ENCODE measurements at regions not wholly inside any gene's neighbourhood (a gene's known extent, or its start where the extent isn't known, plus 50 kb on each side); places are given as distances from the start of the nearest gene placed in this dataset.

DNA sequence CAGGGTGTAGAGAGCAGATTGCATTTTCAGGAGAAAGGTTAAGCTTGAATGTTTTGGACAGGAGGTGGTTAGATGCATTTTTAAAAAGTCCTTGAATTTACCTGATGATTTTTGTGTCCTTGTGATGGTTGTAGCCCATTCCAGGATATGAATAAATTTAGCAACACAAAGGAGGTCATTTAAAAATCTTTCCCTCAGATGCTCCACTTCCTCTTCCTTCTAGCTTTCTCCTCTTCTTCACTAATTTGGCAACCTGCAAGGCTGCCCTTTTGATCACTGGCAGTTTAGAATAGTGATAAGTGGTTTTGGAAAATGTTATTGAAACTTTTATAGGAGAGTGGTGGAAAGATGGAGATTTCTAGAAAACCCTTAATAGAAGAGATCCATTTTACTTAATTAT is 124.0 kb downstream of the LMO4 start:
- H3K4me3 ChIP-seq (ENCODE audit: low read depth, low read length): no peak overlapping the region
- TF ChIP-seq, protein P1, sequence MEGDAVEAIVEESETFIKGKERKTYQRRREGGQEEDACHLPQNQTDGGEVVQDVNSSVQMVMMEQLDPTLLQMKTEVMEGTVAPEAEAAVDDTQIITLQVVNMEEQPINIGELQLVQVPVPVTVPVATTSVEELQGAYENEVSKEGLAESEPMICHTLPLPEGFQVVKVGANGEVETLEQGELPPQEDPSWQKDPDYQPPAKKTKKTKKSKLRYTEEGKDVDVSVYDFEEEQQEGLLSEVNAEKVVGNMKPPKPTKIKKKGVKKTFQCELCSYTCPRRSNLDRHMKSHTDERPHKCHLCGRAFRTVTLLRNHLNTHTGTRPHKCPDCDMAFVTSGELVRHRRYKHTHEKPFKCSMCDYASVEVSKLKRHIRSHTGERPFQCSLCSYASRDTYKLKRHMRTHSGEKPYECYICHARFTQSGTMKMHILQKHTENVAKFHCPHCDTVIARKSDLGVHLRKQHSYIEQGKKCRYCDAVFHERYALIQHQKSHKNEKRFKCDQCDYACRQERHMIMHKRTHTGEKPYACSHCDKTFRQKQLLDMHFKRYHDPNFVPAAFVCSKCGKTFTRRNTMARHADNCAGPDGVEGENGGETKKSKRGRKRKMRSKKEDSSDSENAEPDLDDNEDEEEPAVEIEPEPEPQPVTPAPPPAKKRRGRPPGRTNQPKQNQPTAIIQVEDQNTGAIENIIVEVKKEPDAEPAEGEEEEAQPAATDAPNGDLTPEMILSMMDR (IDR thresholded peaks at IDR 0.05; ENCODE audit: insufficient read depth, low read depth, low read length, missing control alignments): no peak
- DNase-seq (ENCODE audit: low read depth): no peak

DNA sequence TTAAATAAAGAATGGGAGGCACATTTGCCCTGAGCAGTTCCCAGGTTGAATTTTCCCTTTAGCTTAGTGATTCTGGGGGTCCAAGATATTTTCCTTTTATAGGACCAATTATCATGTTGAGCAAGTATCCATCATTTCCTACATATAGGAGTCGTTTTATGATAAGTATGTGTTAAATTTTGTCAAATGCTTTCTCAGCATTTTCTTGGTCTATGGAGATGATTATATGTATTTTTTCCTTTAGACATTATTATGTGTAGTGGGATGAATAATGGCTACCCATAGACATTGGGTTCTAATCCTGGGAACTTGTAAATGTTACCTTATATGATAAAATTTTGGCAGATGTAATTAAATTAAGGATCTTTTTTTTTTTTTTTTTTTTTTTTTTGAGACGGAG is 128.7 kb downstream of the LMO4 start:
- no peak overlapping the region for H3K4me3 ChIP-seq (ENCODE audit: low read depth, low read length)
- DNase-seq (ENCODE audit: low read depth): no peak
- TF ChIP-seq, protein P1 (IDR thresholded peaks at IDR 0.05; ENCODE audit: insufficient read depth, low read depth, low read length, missing control alignments): no peak

DNA sequence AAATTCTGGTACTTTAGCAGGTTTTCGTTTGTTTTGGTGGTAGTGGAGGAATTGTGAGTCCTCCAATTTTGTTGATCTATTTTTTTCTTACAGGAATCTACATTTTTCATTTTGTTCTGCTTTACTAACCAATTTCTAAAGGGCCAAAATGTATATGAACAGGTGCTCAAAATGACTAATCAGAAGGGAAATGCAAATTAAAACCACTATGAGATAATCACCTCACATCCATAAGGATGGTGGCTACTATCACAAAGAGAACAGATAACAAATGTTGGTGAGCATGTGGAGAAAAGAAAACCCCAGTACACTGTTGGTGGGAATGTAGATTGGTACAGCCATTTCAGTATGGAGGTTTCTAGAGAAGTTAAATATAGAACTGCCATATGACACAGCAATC is 134.2 kb downstream of the LMO4 start:
- no peak for DNase-seq (ENCODE audit: low read depth)
- TF ChIP-seq, protein P1 (IDR thresholded peaks at IDR 0.05; ENCODE audit: insufficient read depth, low read depth, low read length, missing control alignments): no peak
- H3K4me3 ChIP-seq (ENCODE audit: low read depth, low read length): no peak overlapping the region

DNA sequence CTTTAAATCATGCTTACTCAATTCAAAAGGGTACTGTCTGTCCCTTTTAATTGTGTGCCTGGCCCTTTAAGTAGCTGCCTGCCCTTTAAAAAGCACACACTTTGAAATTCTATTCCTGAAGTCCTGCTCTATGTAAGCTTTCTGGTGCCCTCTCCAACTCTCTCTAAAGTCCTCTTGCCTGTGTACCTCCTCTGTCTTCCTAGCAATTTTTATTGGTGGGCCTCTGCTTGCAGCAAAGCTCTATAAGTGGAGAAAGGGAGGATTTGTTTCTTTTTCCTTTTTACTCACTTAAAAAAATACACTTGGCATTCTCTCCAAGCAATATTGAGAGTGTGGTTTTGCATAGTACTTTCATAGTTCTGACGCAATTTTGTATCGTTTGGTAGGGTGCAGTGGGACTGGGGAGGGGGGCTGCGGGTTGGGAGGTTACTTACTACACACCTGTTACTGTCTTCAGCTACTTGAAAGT is 135.4 kb downstream of the LMO4 start:
- TF ChIP-seq, protein P1 (IDR thresholded peaks at IDR 0.05; ENCODE audit: insufficient read depth, low read depth, low read length, missing control alignments): no peak
- peak; percentile 43 for DNase-seq (ENCODE audit: low read depth)
- no peak overlapping the region for H3K4me3 ChIP-seq (ENCODE audit: low read depth, low read length)

DNA sequence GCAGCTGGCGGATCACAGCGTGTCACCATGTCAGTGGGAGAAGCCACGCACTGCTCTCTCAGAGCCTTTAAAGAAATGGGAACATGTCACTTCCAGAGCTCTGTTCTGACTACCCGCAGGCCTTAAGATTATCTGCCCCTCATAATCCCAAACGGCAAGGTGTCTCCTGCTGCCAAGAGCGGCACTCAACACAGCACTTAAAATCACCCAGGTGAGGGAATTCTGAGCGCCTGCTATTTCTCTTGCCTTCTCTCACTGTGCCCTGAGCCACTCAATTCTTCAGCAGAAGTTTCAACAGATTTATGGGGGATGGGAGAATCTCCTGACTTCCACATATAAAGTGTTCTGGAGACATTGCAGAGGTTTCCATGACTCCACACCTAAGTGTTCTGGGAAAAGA is 137.9 kb downstream of the LMO4 start:
- no peak overlapping the region for H3K4me3 ChIP-seq (ENCODE audit: low read depth, low read length)
- no peak for DNase-seq (ENCODE audit: low read depth)
- TF ChIP-seq, protein P1 (IDR thresholded peaks at IDR 0.05; ENCODE audit: insufficient read depth, low read depth, low read length, missing control alignments): no peak

DNA sequence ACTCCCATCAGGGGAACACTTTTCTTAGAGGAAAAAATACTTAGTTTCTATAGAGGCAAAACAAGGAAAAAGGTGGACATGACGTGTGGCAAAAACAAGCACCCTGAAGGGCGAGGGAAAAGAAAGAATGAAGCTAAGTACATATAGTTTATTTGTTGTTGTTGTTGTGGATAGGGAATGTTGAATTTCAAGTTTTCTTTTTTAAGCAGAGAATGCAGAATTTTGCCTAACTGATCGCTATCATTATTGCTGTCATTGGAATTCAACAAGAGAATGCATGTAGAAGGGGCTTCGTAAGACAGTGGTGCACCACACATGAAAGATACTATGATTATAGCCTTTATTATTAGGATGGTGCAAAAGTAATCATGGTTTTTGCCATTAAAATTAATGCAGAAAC is 144.0 kb downstream of the LMO4 start:
- no peak for DNase-seq (ENCODE audit: low read depth)
- TF ChIP-seq, protein P1 (IDR thresholded peaks at IDR 0.05; ENCODE audit: insufficient read depth, low read depth, low read length, missing control alignments): no peak

DNA sequence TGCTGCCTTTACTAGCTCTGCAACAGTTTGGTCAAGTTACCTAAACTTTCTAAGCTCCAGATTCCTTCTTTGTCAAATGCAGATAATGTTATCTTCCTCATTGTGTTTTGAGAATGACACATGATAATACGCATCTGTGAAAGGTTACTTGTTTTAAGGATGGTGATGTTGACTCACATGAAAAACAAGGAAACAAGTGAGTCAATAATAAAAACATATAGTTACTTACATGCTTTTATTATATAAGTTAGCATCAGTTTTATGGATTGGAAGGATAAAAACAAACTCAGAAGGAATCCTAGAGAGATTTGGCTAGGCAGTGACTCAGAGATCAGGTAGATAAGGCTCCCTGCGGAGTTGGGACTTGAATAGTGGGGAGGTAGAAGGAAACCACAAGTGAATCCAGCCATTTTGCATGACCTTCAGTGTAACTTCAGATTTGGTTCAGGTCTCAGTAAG is 144.6 kb downstream of the LMO4 start:
- no peak for DNase-seq (ENCODE audit: low read depth)
- no peak overlapping the region for H3K4me3 ChIP-seq (ENCODE audit: low read depth, low read length)
- TF ChIP-seq, protein P1 (IDR thresholded peaks at IDR 0.05; ENCODE audit: insufficient read depth, low read depth, low read length, missing control alignments): no peak

More for the DNA sequence above, 144.0 kb downstream of the LMO4 start:
- H3K4me3 ChIP-seq (ENCODE audit: low read depth, low read length): no peak overlapping the region
